PFSK-1 (cell line): ENCODE measurements at regions not wholly inside any gene's neighbourhood (a gene's known extent, or its start where the extent isn't known, plus 50 kb on each side); places are given as distances from the start of the nearest gene placed in this dataset.

Experiments used
- FOXP2 ChIP-seq: optimal IDR thresholded peaks from 2 replicates; pipeline ENCODE3; 2011; ENCODE audit warnings: borderline replicate concordance, control low read depth, inconsistent platforms; ENCODE audit not compliant: insufficient read depth; ENCODE audit errors: extremely low read length, extremely low read depth
- POLR2AphosphoS5 ChIP-seq: IDR thresholded peaks from 2 replicates; pipeline ENCODE4 v1.6.1; 2012; ENCODE audit warnings: low read depth, mild to moderate bottlenecking, control low read depth, low read length, moderate library complexity
- REST ChIP-seq, 2 experiments: IDR thresholded peaks; 2 replicates each; pipeline versions ENCODE4 v1.6.1 to v1.8.0; 2011 to 2012; ENCODE audit warnings: low read depth in 2 of 2, low read length in 2 of 2, control low read depth in 1 of 2, inconsistent platforms in 1 of 2, mild to moderate bottlenecking in 1 of 2, moderate library complexity in 1 of 2; ENCODE audit not compliant: insufficient read depth in 1 of 2
- SIN3A ChIP-seq: IDR thresholded peaks from 2 replicates; pipeline ENCODE4 v1.6.1; 2012; ENCODE audit warnings: mild to moderate bottlenecking, low read length, moderate library complexity, borderline replicate concordance; ENCODE audit not compliant: insufficient read depth
- TAF1 ChIP-seq: IDR thresholded peaks from 2 replicates; pipeline ENCODE4 v1.6.1; 2012; ENCODE audit warnings: low read length, control low read depth, borderline replicate concordance; ENCODE audit not compliant: insufficient read depth

- TF ChIP-seq TAF1 (no peak), POLR2AphosphoS5 (no peak), REST (IDR thresholded peaks at IDR 0.05; ENCODE audit: insufficient read depth in 1 of 2, low read depth in 2 of 2, low read length in 2 of 2) (no peak), SIN3A (no peak), FOXP2 (no peak)
These were observed 162.1 kb downstream of the C3orf38 start for GRCh38 chr3:88311826-88312225.
